Activated CD8-positive, alpha-beta T cell treated with anti-CD3 and anti-CD28 coated beads, Interleukin-2, amount 10 ng/mL, durations not matched to agents 7 days and 5 days (primary cell): ENCODE measurements at regions not wholly inside any gene's neighbourhood (a gene's known extent, or its start where the extent isn't known, plus 50 kb on each side); places are given as distances from the start of the nearest gene placed in this dataset.

Experiments
- ATAC-seq: fragments of 150-1000 bp; cut with Tn5 transposase; one replicate; pipeline ENCODE4 v1.10.0; 2021; ENCODE audit warnings: moderate library complexity
- CTCF ChIA-PET: fragments of 350-600 bp; sonication (Branson Sonifier 250); formaldehyde crosslinking; loops from one replicate; lab custom pipeline; 2021; ENCODE audit warnings: antibody characterized with exemption; lab: Charles Lee
- POLR2A ChIA-PET: fragments of 350-600 bp; sonication (Branson Sonifier 250); formaldehyde crosslinking; loops from one replicate; lab custom pipeline; 2021; ENCODE audit warnings: antibody characterized with exemption; lab: Charles Lee
- DNase-seq: peaks from one replicate; pipeline ENCODE4 v3.0.0-alpha.2; 2020
- H3K27ac Mint-ChIP-seq: one replicate; pipeline ENCODE4 v1.8.0; 2021; ENCODE audit warnings: mild to moderate bottlenecking, mixed read lengths
- H3K27me3 Mint-ChIP-seq: one replicate; pipeline ENCODE4 v1.8.0; 2021; ENCODE audit warnings: low read depth, mixed read lengths
- H3K36me3 Mint-ChIP-seq: one replicate; pipeline ENCODE4 v1.8.0; 2021; ENCODE audit warnings: low read depth, mixed read lengths
- H3K4me1 Mint-ChIP-seq: one replicate; pipeline ENCODE4 v1.8.0; 2021; ENCODE audit warnings: low read depth, mixed read lengths
- H3K4me3 Mint-ChIP-seq: one replicate; pipeline ENCODE4 v1.8.0; 2021; ENCODE audit warnings: mild to moderate bottlenecking, mixed read lengths
- H3K9me3 Mint-ChIP-seq: one replicate; pipeline ENCODE4 v1.8.0; 2022; ENCODE audit warnings: mixed read lengths; ENCODE audit not compliant: insufficient read depth

DNA sequence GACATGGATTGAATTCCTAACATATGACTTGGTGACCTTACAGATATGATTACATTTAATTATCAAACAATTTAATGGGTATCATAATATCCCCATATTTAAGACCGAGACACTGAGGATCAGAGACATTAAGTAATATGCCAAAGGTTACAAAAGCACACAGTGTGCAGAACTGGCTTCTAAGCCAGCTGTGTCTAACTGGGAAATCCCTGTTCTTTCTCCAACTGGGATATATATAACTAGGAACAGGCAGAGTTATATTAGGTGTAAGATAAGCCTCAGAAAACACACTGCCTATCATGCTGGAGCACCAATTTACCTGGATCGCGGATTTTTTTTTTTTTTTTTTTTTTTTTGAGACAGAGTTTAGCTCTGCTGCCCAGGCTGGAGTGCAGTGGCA, 88.3 kb upstream of the ADGRL2 start:
- CTCF ChIA-PET: no interaction called here
- ATAC-seq: no peak

DNA sequence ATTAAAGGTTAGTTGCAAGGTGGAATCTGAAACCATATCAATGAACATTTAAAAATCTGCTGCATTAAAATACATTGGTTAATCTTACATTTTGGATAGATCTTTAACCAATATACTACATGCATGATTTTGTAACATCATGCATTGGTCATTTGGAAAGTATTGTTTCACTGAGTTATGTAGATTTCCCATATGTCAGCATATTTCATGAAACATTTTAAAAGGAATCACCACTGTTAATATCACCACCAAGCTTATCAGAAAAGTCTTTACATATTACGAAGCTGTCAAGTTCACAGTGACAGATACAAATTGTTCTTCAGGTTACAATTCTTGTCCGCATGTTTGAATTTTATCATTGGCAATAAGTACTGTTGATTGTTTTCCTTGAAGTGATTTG, 89.9 kb upstream of the ADGRL2 start:
- no peak overlapping the region for H3K27ac Mint-ChIP-seq
- no peaks in the 10 kb centered on the region for H3K9me3 Mint-ChIP-seq
- no peaks in the 10 kb centered on the region for H3K36me3 Mint-ChIP-seq
- ATAC-seq: no peak
- CTCF ChIA-PET: no interaction called here
- no peaks in the 10 kb centered on the region for H3K27me3 Mint-ChIP-seq
- H3K4me3 Mint-ChIP-seq: no peak overlapping the region
- no peak for DNase-seq
- POLR2A ChIA-PET: no interaction called here
- no peaks in the 10 kb centered on the region for H3K4me1 Mint-ChIP-seq

More for the DNA sequence above, 88.3 kb upstream of the ADGRL2 start:
- no peaks in the 10 kb centered on the region for H3K9me3 Mint-ChIP-seq
- no peak overlapping the region for H3K27ac Mint-ChIP-seq
- no peaks in the 10 kb centered on the region for H3K36me3 Mint-ChIP-seq
- H3K27me3 Mint-ChIP-seq: no peaks in the 10 kb centered on the region
- no peak for DNase-seq
- POLR2A ChIA-PET: no interaction called here
- no peak overlapping the region for H3K4me3 Mint-ChIP-seq
- no peaks in the 10 kb centered on the region for H3K4me1 Mint-ChIP-seq

DNA sequence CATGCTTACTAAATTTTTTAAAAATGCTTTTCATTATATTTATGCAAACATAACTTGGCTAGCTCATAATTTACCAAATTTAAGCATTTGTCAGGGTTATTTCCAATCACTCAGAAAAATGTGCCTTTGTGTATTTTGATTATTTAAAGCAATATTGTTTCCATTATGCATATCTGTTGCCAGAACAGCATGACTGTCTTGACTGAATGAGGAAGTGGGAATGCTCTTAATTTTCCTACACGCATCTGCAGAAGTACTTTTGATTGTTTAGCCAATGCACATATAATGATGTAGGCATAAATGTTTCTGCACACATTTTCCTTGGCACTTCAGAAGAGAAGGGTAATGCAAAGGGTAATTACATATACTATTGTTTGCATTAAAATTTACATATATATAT, 92.5 kb upstream of the ADGRL2 start:
- Mint-ChIP-seq H3K4me3 (no peak overlapping the region), H3K36me3 (no peaks in the 10 kb centered on the region), H3K27me3 (no peaks in the 10 kb centered on the region), H3K9me3 (no peaks in the 10 kb centered on the region), H3K4me1 (no peaks in the 10 kb centered on the region), H3K27ac (no peak overlapping the region)
- POLR2A ChIA-PET: no interaction called here
- CTCF ChIA-PET: no interaction called here
- no peak for DNase-seq
- no peak for ATAC-seq

DNA sequence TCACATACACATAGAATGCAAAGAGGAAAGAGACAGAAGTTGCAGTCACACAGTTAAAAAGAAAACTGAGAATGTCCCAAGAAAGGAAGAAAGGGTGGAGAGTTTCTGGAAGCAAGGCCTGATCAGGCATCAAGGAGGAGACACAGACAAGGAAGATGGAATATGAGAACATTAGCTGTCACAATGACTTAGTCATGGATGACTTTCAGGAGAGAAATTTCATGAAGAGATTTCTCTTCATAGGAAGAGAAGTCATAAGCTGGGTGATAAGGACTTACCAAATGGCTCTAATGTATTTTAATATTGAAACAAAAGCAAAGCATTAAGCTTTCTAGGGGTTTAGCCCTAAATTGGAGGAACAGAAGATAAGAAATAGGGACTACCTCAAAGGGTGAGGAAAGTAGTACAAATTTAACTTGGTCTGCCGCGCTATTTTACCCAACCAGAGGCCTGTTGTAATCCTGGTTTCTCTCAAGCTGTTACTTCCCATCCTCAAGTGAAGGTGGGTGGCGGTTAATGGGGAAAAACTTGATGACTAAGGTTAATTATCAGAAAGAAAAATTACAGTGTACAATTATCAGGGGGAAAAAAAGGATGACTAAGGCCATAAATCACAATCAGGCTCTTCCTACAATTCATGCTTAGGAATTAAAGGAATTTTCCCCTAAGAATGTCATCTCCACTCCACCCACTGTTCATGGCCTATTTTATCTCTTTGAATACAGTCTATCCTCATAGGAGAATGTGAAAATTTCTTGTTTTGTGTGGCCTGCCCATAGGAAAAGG, 93.9 kb upstream of the ADGRL2 start:
- no peak overlapping the region for H3K27ac Mint-ChIP-seq
- H3K27me3 Mint-ChIP-seq: no peaks in the 10 kb centered on the region
- POLR2A ChIA-PET: no interaction called here
- H3K4me1 Mint-ChIP-seq: no peaks in the 10 kb centered on the region
- DNase-seq: no peak
- no peak for ATAC-seq
- no peaks in the 10 kb centered on the region for H3K36me3 Mint-ChIP-seq
- no peaks in the 10 kb centered on the region for H3K9me3 Mint-ChIP-seq
- CTCF ChIA-PET: no interaction called here
- no peak overlapping the region for H3K4me3 Mint-ChIP-seq

DNA sequence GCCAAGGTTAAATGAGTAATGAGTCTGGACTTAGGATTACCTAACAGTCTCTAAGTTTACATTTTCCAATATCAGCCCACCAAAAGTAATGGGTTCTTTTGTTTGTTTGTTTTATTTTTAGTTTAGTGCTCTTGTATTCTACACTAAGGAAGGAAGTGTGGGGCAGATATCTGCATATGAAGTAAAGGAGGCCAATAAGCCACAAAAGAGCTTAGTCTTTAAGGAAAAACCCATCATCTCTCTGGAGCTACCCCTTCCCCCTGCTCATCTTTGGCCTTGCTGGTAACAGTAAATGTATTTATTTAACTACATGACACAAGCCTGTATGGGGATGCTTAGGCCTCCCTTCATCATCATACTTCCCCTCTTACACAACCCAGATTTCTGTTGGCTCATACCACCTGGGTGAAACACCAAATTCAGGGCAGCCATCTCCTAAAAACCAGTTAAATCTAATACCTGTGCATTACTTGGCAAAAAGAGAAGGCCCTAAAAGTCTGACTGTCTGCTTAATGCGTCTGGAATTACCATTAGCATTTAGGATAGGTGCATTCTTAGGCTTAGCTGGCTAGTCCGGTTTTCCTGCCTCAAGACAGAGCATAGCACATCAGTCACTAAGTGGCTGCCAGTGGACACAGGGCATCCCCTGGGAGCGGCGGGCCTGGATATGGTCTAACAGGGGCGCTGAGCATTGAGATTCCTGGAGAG, 96.8 kb upstream of the ADGRL2 start:
- Mint-ChIP-seq H3K27ac (no peak overlapping the region), H3K9me3 (no peaks in the 10 kb centered on the region), H3K4me1 (no peaks in the 10 kb centered on the region), H3K4me3 (no peak overlapping the region), H3K27me3 (no peaks in the 10 kb centered on the region), H3K36me3 (no peaks in the 10 kb centered on the region)
- ATAC-seq: no peak
- POLR2A ChIA-PET: no interaction called here
- no peak for DNase-seq
- CTCF ChIA-PET: no interaction called here

DNA sequence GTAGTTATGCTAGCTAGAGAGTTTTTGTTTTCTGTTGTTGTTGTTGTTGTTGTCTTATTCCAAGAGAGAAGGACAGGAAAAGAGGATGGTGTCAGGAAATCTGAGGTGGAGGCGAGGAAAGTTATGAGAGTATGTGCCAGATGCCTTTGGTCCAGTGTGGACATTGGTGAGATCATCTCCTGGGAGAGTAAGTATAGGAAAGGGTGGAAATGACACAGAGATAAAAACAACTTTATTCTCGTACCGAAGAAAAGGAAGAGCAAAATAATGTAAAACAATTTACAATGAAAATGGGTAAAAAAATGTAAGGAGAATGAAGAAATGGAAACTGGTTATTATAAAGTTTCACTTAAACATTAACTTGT, 97.4 kb upstream of the ADGRL2 start:
- Mint-ChIP-seq H3K27me3 (no peaks in the 10 kb centered on the region), H3K9me3 (no peaks in the 10 kb centered on the region), H3K4me3 (no peak overlapping the region), H3K36me3 (no peaks in the 10 kb centered on the region), H3K27ac (no peak overlapping the region), H3K4me1 (no peaks in the 10 kb centered on the region)
- POLR2A ChIA-PET: no interaction called here
- ATAC-seq (no peak), DNase-seq (no peak)
- CTCF ChIA-PET: no interaction called here

DNA sequence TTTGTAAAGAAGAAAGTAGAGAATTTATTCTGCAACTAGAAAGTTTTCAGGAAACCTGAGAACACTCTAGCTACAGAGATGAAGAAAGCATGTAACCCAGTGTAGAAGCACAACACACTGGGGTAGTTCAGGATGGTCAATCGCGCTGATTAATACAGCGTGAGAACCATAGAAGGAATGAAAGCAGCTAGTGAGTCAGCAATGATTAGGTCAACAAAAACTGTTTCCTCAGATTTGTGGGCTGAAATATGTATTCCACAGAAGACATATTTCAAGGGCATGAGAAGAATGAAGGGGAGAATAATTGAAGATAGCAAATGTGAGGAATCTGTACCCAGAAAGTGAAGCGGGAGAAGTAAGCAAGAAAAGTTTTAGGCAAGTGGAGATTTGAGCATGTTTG, 97.8 kb upstream of the ADGRL2 start:
- ChIA-PET CTCF (no interaction called here), POLR2A (no interaction called here)
- DNase-seq (no peak), ATAC-seq (no peak)
- no peak overlapping the region for H3K4me3 Mint-ChIP-seq
- H3K4me1 Mint-ChIP-seq: no peaks in the 10 kb centered on the region
- H3K9me3 Mint-ChIP-seq: no peaks in the 10 kb centered on the region
- H3K27me3 Mint-ChIP-seq: no peaks in the 10 kb centered on the region
- H3K27ac Mint-ChIP-seq: no peak overlapping the region
- H3K36me3 Mint-ChIP-seq: no peaks in the 10 kb centered on the region

DNA sequence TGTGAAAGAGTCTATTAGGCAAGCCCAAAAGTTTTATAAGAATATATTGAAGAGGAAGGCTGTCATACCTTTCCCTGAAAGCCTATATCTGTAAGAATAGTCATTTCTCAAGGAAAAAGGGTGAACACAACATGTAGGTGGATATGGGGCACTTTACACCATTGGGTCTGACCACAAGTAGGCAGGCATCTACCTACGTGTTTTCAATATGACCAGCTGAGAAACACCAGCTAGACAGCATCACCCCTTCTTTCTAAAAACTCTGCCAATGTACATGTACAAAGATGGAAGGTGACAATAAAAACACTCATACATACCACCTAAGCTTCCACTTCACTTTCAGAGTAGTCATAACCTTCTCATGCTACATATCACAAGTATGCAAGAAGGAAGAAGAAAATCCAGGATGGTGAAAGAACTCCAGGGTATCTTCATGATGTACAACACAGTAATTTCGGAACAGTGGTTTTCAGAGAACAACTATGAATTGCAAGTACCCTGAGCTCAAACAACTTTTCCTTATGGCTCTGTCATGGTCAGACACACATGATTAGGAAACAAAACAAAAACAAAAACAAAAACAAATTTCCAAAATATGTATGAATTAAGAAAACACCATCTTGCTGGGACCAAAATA, 98.5 kb upstream of the ADGRL2 start:
- no peak overlapping the region for H3K4me3 Mint-ChIP-seq
- ChIA-PET CTCF (no interaction called here), POLR2A (no interaction called here)
- no peaks in the 10 kb centered on the region for H3K36me3 Mint-ChIP-seq
- no peak overlapping the region for H3K27ac Mint-ChIP-seq
- no peaks in the 10 kb centered on the region for H3K27me3 Mint-ChIP-seq
- ATAC-seq (no peak), DNase-seq (no peak)
- H3K9me3 Mint-ChIP-seq: no peaks in the 10 kb centered on the region
- H3K4me1 Mint-ChIP-seq: no peaks in the 10 kb centered on the region

DNA sequence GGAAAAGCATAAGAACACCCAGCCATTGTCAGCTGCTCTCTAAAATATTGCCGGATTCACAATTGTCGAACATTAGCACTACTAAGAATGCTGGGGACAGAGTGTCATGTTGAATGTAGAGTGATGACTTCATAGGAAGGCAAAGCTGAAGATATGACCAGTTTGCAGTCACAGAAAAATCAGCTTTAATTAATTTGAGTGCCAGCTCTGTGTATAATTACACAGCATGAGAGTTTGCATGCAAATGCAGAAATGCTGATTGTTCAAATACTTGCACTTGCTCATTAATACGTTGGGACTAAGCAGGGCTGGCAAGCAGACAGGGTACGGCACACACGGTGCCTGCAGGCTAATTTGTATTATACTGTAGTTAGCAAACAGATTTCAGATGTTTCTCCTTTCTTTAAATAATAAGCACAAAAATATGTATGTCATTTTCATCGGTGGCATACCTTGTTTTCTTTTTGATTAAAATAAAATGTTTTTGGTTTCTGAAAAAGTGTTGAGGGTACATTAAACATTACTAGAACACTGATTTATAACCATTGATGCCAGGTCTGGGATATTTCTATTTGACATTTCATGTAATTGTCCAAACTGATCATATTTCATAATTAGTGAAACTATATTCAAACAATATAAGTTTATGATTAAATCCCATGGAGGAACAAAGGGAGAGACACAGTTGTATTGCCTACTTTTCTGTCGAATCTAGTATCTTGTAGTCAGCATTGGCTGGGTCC, 99.8 kb upstream of the ADGRL2 start:
- Mint-ChIP-seq H3K4me1 (no peaks in the 10 kb centered on the region), H3K36me3 (no peaks in the 10 kb centered on the region), H3K9me3 (no peaks in the 10 kb centered on the region), H3K27me3 (no peaks in the 10 kb centered on the region), H3K27ac (no peak overlapping the region), H3K4me3 (no peak overlapping the region)
- no peak for ATAC-seq
- CTCF ChIA-PET: no interaction called here
- POLR2A ChIA-PET: no interaction called here
- DNase-seq: no peak

DNA sequence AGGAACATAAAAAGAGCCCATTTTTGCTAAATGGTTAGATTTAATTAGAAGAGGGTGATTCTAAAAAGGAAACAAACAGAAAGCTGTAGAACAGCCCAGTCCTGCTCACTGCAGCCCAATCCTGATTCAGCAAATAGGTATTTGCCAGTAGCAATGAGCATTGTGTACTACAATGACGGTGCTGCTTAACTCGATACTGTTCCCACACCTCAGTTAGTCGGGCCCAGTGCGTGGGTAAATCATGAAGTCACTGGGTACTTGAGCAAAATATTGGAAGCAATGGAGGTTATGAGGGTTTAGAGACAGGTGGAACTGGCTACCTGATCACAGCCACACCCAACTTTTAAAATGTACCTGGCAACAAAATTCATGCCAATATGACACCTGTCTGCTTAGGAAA, 101.5 kb upstream of the ADGRL2 start:
- ATAC-seq: no peak
- no peak overlapping the region for H3K4me3 Mint-ChIP-seq
- ChIA-PET CTCF (no interaction called here), POLR2A (no interaction called here)
- H3K36me3 Mint-ChIP-seq: no peaks in the 10 kb centered on the region
- H3K4me1 Mint-ChIP-seq: no peaks in the 10 kb centered on the region
- no peak for DNase-seq
- no peak overlapping the region for H3K27ac Mint-ChIP-seq
- no peaks in the 10 kb centered on the region for H3K27me3 Mint-ChIP-seq
- H3K9me3 Mint-ChIP-seq: no peaks in the 10 kb centered on the region

DNA sequence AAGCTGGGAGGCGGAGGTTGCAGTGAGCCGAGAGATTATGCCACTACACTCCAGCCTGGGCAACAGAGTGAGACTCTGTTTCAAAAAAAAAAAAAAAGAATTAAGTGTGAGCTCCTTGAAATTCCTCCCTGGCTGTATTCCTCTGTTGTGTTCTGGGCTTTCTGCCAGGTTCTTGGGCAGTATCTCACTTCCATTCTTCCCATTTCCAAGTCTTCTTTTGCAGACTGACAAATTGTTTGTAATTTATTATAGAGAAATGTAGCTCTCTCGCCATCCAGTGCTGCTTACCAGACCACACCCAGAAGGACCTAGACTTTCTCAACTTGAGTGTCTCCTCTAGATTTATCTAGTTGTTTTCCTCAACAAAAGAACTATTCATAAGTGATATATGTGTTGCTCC, 105.0 kb upstream of the ADGRL2 start:
- DNase-seq: no peak
- no peaks in the 10 kb centered on the region for H3K9me3 Mint-ChIP-seq
- POLR2A ChIA-PET: no interaction called here
- H3K4me3 Mint-ChIP-seq: no peak overlapping the region
- ATAC-seq: no peak
- H3K36me3 Mint-ChIP-seq: no peaks in the 10 kb centered on the region
- H3K4me1 Mint-ChIP-seq: no peaks in the 10 kb centered on the region
- no peak overlapping the region for H3K27ac Mint-ChIP-seq
- no peaks in the 10 kb centered on the region for H3K27me3 Mint-ChIP-seq
- CTCF ChIA-PET: no interaction called here

DNA sequence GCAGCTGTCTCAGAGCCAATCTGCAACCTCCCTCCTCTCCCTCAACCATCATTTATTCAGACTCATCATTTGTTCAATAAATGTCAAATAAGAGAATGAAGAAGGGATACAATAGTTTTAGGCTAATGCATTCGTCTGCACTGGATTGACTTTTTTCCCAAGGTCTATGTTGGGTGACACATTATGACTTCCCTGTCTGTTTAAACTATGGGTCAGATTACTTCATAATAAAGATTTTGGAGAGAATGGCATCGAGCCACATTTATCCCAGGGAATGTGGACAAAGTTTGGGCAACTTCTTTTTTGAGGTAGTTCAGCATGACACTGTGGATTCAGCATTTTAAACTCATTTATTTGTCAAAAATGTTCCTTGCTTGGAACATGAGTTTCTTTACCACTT, 107.4 kb upstream of the ADGRL2 start:
- DNase-seq (no peak), ATAC-seq (no peak)
- ChIA-PET POLR2A (no interaction called here), CTCF (no interaction called here)
- H3K27ac Mint-ChIP-seq: no peak overlapping the region
- H3K4me1 Mint-ChIP-seq: no peaks in the 10 kb centered on the region
- H3K9me3 Mint-ChIP-seq: no peaks in the 10 kb centered on the region
- no peaks in the 10 kb centered on the region for H3K27me3 Mint-ChIP-seq
- no peaks in the 10 kb centered on the region for H3K36me3 Mint-ChIP-seq
- no peak overlapping the region for H3K4me3 Mint-ChIP-seq
